Activated CD4-positive, alpha-beta T cell treated with anti-CD3 and anti-CD28 coated beads for 24 hours (primary cell): ENCODE measurements at regions not wholly inside any gene's neighbourhood (a gene's known extent, or its start where the extent isn't known, plus 50 kb on each side); places are given as distances from the start of the nearest gene placed in this dataset.
"Not testable (repeated sequence)": the region's sequence is repeated elsewhere in the genome, so short reads cannot be mapped to it uniquely, and the experiment has no call there.

ENCODE experiments used
- DNase-seq, 2 donors: peaks; one replicate each; pipeline ENCODE4 v3.0.0-alpha.2; 2020; ENCODE audit warnings: low read depth in 2 of 2

GRCh38 chr15:23850666-23851065 lies 163.6 kb upstream of the NDN start:
- no peak for DNase-seq

- DNase-seq = no peak
Observed at GRCh38 chr15:23851921-23852320, 164.8 kb upstream of the NDN start.

GRCh38 chr15:23853286-23853685 lies 166.2 kb upstream of the NDN start:
- DNase-seq = no peak

GRCh38 chr15:23854203-23854911 lies 167.3 kb upstream of the NDN start:
- DNase-seq = no peak

- no peak for DNase-seq
Observed at GRCh38 chr15:23854912-23855659, 168.0 kb upstream of the NDN start.

GRCh38 chr15:23855947-23856346 lies 168.8 kb upstream of the NDN start:
- DNase-seq = no peak

- no peak for DNase-seq
Observed at GRCh38 chr15:23857028-23857641, 170.0 kb upstream of the NDN start.

GRCh38 chr15:23859008-23859407 lies 171.9 kb upstream of the NDN start:
- no peak for DNase-seq

GRCh38 chr15:23860290-23861245 lies 173.5 kb upstream of the NDN start:
- no peak for DNase-seq

GRCh38 chr15:23866832-23867231 lies 179.7 kb upstream of the NDN start:
- no peak for DNase-seq

- DNase-seq = no peak
Observed at GRCh38 chr15:23869396-23869795, 182.3 kb upstream of the NDN start.

- DNase-seq = not testable (repeated sequence)
Observed at GRCh38 chr15:23873613-23874012, 186.5 kb upstream of the NDN start.

GRCh38 chr15:23877502-23878412 lies 190.7 kb upstream of the NDN start:
- DNase-seq = peak in 1 of 2 donors; percentile 20

- DNase-seq = no peak
Observed at GRCh38 chr15:23881291-23881690, 194.2 kb upstream of the NDN start.

GRCh38 chr15:23890218-23890617 lies 203.1 kb upstream of the NDN start:
- DNase-seq = no peak

- DNase-seq = no peak
Observed at GRCh38 chr15:23897091-23897490, 210.0 kb upstream of the NDN start.

- no peak for DNase-seq
Observed at GRCh38 chr15:23897531-23897930, 210.4 kb upstream of the NDN start.

GRCh38 chr15:23910030-23910429 lies 222.9 kb upstream of the NDN start:
- no peak for DNase-seq

GRCh38 chr15:23912191-23912590 lies 225.1 kb upstream of the NDN start:
- no peak for DNase-seq

- DNase-seq = no peak
Observed at GRCh38 chr15:23913081-23913480, 226.0 kb upstream of the NDN start.

- no peak for DNase-seq
Observed at GRCh38 chr15:23913635-23914034, 226.5 kb upstream of the NDN start.
